Natural killer cell (primary cell): ENCODE measurements at regions not wholly inside any gene's neighbourhood (a gene's known extent, or its start where the extent isn't known, plus 50 kb on each side); places are given as distances from the start of the nearest gene placed in this dataset.

Source experiments
- ATAC-seq, 3 donors: fragments of 150-1000 bp in 2 of 3; fragments of 200-7000 bp in 1 of 3; cut with Tn5 transposase; 1 replicate in 1 of 3; 2 replicates in 2 of 3; pipeline ENCODE4 v1.10.0; 2021; ENCODE audit warnings: mild to moderate bottlenecking in 2 of 3, moderate library complexity in 2 of 3
- DNase-seq, 2 donors: peaks; one replicate each; pipeline versions ENCODE4 v3.0.0 to v3.0.0-alpha.2; 2013 to 2021; ENCODE audit warnings: mixed read lengths in 1 of 2
- H3K27ac ChIP-seq: one replicate; pipeline ENCODE4 v1.5.1; 2013; ENCODE audit warnings: mild to moderate bottlenecking, low read length
- H3K27me3 ChIP-seq: one replicate; pipeline ENCODE4 v1.6.1; 2013; ENCODE audit warnings: low read length; ENCODE audit not compliant: control insufficient read depth, insufficient read depth
- H3K36me3 ChIP-seq: one replicate; pipeline ENCODE4 v1.6.1; 2013; ENCODE audit warnings: low read length; ENCODE audit not compliant: control insufficient read depth, insufficient read depth
- H3K4me1 ChIP-seq: one replicate; pipeline ENCODE4 v1.6.1; 2013; ENCODE audit warnings: low read length; ENCODE audit not compliant: control insufficient read depth, insufficient read depth
- H3K4me3 ChIP-seq: one replicate; pipeline ENCODE4 v1.5.1; 2013; ENCODE audit warnings: low read length
- H3K9me3 ChIP-seq: one replicate; pipeline ENCODE4 v1.6.1; 2013; ENCODE audit warnings: low read length; ENCODE audit not compliant: control insufficient read depth, insufficient read depth
- H3K27ac Mint-ChIP-seq, 2 donors: one replicate each; pipeline ENCODE4 v1.8.0; 2022; ENCODE audit warnings: mild to moderate bottlenecking in 2 of 2, mixed read lengths in 2 of 2, moderate library complexity in 1 of 2
- H3K27me3 Mint-ChIP-seq, 2 donors: one replicate each; pipeline ENCODE4 v1.8.0; 2022; ENCODE audit warnings: low read depth in 2 of 2, mixed read lengths in 2 of 2
- H3K36me3 Mint-ChIP-seq: one replicate; pipeline ENCODE4 v1.8.0; 2022; ENCODE audit warnings: mixed read lengths
- H3K4me1 Mint-ChIP-seq, 2 donors: one replicate each; pipeline ENCODE4 v1.8.0; 2022; ENCODE audit warnings: mixed read lengths in 2 of 2
- H3K4me3 Mint-ChIP-seq: one replicate; pipeline ENCODE4 v1.8.0; 2022; ENCODE audit warnings: mild to moderate bottlenecking, moderate library complexity, mixed read lengths
- H3K9me3 Mint-ChIP-seq, 2 donors: one replicate each; pipeline ENCODE4 v1.8.0; 2022; ENCODE audit warnings: mixed read lengths in 2 of 2
- WGBS: methylation state at CpG from one replicate; pipeline ENCODE4 v1.1.7; 2013; ENCODE audit warnings: missing lambda C conversion rate; ENCODE audit not compliant: insufficient coverage; 5-methylcytosine and 5-hydroxymethylcytosine counted together
- intact Hi-C: fragments of 100-400 bp; cut with micrococcal nuclease; formaldehyde crosslinking; loops from one replicate; pipeline ENCODE4 v1.14.2; 2022
- TF ChIP-seq, protein P1 (sequence below): fragments of 200-600 bp; IDR thresholded peaks from one replicate; pipeline ENCODE4 v1.8.0; 2022; ENCODE audit warnings: antibody characterized with exemption

DNA sequence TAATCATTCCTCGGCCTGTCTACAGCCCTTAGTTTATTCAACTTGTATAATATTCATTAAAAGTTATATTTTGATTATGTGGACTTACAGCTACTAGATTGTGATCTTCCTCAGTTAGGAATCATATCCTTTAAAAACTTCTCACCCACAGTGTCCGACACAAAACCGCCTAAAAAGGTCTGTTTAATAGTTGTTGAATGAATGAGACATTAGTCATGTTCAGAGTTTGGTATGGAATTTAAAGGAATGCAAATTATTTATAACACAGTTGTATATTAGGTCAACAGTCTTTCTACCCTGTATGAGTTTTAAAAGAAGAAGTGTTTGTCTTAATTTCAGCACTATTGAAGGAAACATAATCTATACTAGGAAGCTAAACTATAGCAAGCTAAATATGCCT, 390.0 kb downstream of the ARL4A start:
- H3K4me1 ChIP-seq = no peaks in the 10 kb centered on the region
- WGBS = no CpG with 5 or more reads among the region's 3 CpGs
- DNase-seq = no peak
- Mint-ChIP-seq H3K9me3 (peaks cover 0 to 3% of the 10 kb centered on the region in 2 donors), H3K4me1 (no peaks in the 10 kb centered on the region), H3K27ac (no peak overlapping the region), H3K4me3 (no peak overlapping the region), H3K27me3 (no peaks in the 10 kb centered on the region), H3K36me3 (no peaks in the 10 kb centered on the region)
- no peak for ATAC-seq
- no peaks in the 10 kb centered on the region for H3K9me3 ChIP-seq
- no peaks in the 10 kb centered on the region for H3K27me3 ChIP-seq
- H3K4me3 ChIP-seq = no peak overlapping the region
- TF ChIP-seq, protein P1, sequence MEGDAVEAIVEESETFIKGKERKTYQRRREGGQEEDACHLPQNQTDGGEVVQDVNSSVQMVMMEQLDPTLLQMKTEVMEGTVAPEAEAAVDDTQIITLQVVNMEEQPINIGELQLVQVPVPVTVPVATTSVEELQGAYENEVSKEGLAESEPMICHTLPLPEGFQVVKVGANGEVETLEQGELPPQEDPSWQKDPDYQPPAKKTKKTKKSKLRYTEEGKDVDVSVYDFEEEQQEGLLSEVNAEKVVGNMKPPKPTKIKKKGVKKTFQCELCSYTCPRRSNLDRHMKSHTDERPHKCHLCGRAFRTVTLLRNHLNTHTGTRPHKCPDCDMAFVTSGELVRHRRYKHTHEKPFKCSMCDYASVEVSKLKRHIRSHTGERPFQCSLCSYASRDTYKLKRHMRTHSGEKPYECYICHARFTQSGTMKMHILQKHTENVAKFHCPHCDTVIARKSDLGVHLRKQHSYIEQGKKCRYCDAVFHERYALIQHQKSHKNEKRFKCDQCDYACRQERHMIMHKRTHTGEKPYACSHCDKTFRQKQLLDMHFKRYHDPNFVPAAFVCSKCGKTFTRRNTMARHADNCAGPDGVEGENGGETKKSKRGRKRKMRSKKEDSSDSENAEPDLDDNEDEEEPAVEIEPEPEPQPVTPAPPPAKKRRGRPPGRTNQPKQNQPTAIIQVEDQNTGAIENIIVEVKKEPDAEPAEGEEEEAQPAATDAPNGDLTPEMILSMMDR = no peak
- no peak overlapping the region for H3K27ac ChIP-seq
- no peaks in the 10 kb centered on the region for H3K36me3 ChIP-seq
- intact Hi-C loops = no loop called here

DNA sequence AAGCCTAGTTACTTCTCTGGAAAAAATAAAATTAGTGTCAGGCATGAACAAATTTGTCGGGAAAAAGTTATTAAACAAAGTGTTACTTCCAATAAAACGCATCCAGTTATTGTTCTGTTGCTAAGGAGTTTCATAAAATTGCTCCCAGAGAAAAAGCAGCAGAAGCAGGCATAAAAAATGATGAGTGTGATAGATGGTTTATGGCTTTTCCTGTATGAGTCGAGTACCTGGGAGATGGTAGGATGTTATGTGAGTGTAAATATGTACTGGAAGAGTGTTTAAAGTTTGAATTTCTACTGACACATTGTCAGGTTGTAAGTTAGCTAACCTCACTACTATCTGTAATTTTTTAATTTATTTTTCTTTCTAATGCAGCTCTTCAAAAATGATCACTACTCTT, 390.7 kb downstream of the ARL4A start:
- Mint-ChIP-seq H3K4me1 (no peaks in the 10 kb centered on the region), H3K4me3 (no peak overlapping the region), H3K27ac (no peak overlapping the region), H3K27me3 (no peaks in the 10 kb centered on the region), H3K9me3 (peaks cover 0 to 3% of the 10 kb centered on the region in 2 donors), H3K36me3 (no peaks in the 10 kb centered on the region)
- Histone ChIP-seq H3K4me1 (no peaks in the 10 kb centered on the region), H3K36me3 (no peaks in the 10 kb centered on the region), H3K4me3 (no peak overlapping the region), H3K27me3 (no peaks in the 10 kb centered on the region), H3K9me3 (no peaks in the 10 kb centered on the region), H3K27ac (no peak overlapping the region)
- intact Hi-C loops = no loop called here
- WGBS = 78% methylated on average over 1 of the region's 3 CpGs
- DNase-seq (no peak), ATAC-seq (no peak)
- TF ChIP-seq, protein P1 = no peak

DNA sequence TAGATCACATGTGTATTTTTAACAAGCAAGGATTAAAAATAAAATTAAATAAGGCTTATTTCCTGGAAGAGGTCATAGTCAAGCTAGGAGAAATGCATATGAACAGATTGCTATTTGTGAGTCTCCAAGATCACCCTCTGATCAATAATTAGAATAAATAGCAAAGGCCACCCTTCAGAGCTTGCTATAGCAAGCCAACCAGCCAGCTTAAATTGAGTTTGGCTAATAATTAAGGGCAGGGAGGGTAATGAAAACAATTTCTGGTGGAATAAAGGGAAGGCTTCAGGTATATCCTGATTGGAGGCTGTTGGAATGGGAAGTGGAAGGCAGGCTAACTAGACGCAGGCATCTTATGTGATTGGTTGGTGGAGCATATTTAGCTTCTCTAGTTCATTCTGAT, 403.5 kb downstream of the ARL4A start:
- Mint-ChIP-seq H3K4me3 (no peak overlapping the region), H3K9me3 (peaks cover 5 to 7% of the 10 kb centered on the region in 2 donors), H3K4me1 (no peaks in the 10 kb centered on the region), H3K27ac (no peak overlapping the region), H3K27me3 (no peaks in the 10 kb centered on the region), H3K36me3 (no peaks in the 10 kb centered on the region)
- Histone ChIP-seq H3K4me3 (no peak overlapping the region), H3K9me3 (no peaks in the 10 kb centered on the region), H3K36me3 (no peaks in the 10 kb centered on the region), H3K27ac (no peak overlapping the region), H3K4me1 (no peaks in the 10 kb centered on the region), H3K27me3 (no peaks in the 10 kb centered on the region)
- TF ChIP-seq, protein P1 = no peak
- intact Hi-C loops = no loop called here
- WGBS = 100% methylated on average over 1 of the region's 1 CpG
- ATAC-seq (no peak), DNase-seq (no peak)

DNA sequence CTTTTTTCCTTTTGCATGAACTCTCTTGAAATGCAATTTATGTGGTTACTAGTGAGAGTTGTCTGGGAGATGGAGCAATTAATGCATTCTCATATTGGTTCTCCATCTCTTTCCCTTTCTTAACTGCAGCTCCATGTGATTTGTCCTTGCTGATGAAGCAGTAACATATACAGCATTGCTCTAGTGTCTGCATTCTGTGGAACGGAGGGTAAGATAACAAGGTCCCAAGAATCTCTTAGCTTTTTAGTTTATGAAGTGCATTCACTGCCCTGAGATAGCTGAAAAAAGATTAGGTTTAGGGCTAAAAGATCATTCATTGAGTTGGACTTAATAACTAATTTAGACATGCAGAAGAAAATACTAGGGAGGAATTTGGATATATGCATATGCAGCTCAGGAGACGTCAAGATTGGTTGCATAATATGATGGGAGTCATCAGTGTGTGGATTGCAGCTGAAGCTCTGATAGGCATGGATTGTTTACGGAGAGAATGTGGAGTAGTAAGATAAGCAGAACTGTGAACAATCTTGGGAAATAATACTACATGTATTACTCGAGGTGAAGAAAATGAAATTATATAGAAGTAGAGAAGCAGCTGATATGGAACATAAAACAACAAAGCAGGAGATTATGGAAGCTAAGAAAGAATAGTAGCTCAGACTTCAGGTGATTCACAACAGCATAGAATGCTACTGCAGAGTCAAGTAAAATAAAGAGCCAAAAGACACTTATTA, 404.7 kb downstream of the ARL4A start:
- H3K9me3 ChIP-seq = no peaks in the 10 kb centered on the region
- WGBS = 78% methylated on average over 4 of the region's 4 CpGs

More for the DNA sequence above, 404.7 kb downstream of the ARL4A start:
- ATAC-seq = no peak
- Mint-ChIP-seq H3K27ac (no peak overlapping the region), H3K9me3 (peaks cover 5 to 7% of the 10 kb centered on the region in 2 donors), H3K36me3 (no peaks in the 10 kb centered on the region), H3K27me3 (no peaks in the 10 kb centered on the region), H3K4me1 (no peaks in the 10 kb centered on the region), H3K4me3 (no peak overlapping the region)
- DNase-seq = no peak
- H3K36me3 ChIP-seq = no peaks in the 10 kb centered on the region
- no peak overlapping the region for H3K27ac ChIP-seq
- intact Hi-C loops = no loop called here
- TF ChIP-seq, protein P1 = no peak
- H3K27me3 ChIP-seq = no peaks in the 10 kb centered on the region
- no peak overlapping the region for H3K4me3 ChIP-seq
- no peaks in the 10 kb centered on the region for H3K4me1 ChIP-seq
